Transverse colon (tissue), 4 donors: ENCODE measurements at regions not wholly inside any gene's neighbourhood (a gene's known extent, or its start where the extent isn't known, plus 50 kb on each side); places are given as distances from the start of the nearest gene placed in this dataset.

Experiments
- DNase-seq: peaks from one replicate; pipeline ENCODE4 v3.0.0-alpha.2; 2019
- H3K27ac ChIP-seq, 4 donors: fragments of 200-600 bp; sonication (generic); 2 replicates each; pipeline ENCODE4 v1.5.1; 2016 to 2018; ENCODE audit warnings: inconsistent platforms in 4 of 4
- H3K27me3 ChIP-seq: fragments of 200-600 bp; sonication (generic); 2 replicates; pipeline ENCODE4 v1.5.1; 2017; ENCODE audit warnings: inconsistent platforms
- H3K36me3 ChIP-seq, 4 donors: fragments of 200-600 bp; sonication (generic); 2 replicates each; pipeline ENCODE4 v1.5.1; 2017 to 2019; ENCODE audit warnings: inconsistent platforms in 4 of 4
- H3K4me1 ChIP-seq, 4 donors: fragments of 200-600 bp; sonication (generic); 2 replicates each; pipeline ENCODE4 v1.5.1; 2017 to 2020; ENCODE audit warnings: inconsistent platforms in 4 of 4
- H3K4me3 ChIP-seq, 4 donors: fragments of 200-600 bp; sonication (generic); 1 replicate in 1 of 4; 2 replicates in 3 of 4; pipeline versions ENCODE4 v1.5.1 to v1.6.1; 2017 to 2019; ENCODE audit warnings: inconsistent platforms in 4 of 4
- H3K9me3 ChIP-seq, 2 donors: fragments of 200-600 bp; sonication (generic); 2 replicates each; pipeline ENCODE4 v1.5.1; 2017 to 2019; ENCODE audit warnings: inconsistent platforms in 2 of 2
- EP300 ChIP-seq: sonication (generic); formaldehyde crosslinking; IDR thresholded peaks from one replicate; pipeline ENCODE4 v1.6.1; 2017; ENCODE audit warnings: antibody characterized with exemption, low read depth
- POLR2A ChIP-seq: fragments of 450-650 bp; IDR thresholded peaks from one replicate; pipeline ENCODE4 v1.6.1; 2016; ENCODE audit warnings: antibody characterized with exemption, mild to moderate bottlenecking, moderate library complexity
- POLR2AphosphoS5 ChIP-seq, 3 donors: sonication (generic); formaldehyde crosslinking; IDR thresholded peaks; one replicate each; pipeline ENCODE4 v1.6.1; 2016; ENCODE audit warnings: antibody characterized with exemption in 3 of 3
- WGBS, 2 donors: methylation state at CpG; one replicate each; pipeline ENCODE4 v1.1.5; 2018; ENCODE audit warnings: low coverage in 1 of 2; 5-methylcytosine and 5-hydroxymethylcytosine counted together
- in situ Hi-C, 4 donors: fragments of 200-750 bp; cut with MboI; loops; one replicate each; pipeline versions ENCODE4 v1.15.0 to v1.15.1; 2017; ENCODE audit warnings: low sequenced_read_pairs in 3 of 4, low pct_ligation_motif_present in 1 of 4, low pct_unique_long_range_greater_than_20kb in 1 of 4
- intact Hi-C: fragments of 100-400 bp; cut with DNase I; formaldehyde crosslinking; loops from one replicate; pipeline ENCODE4 v1.15.1; 2023; ENCODE audit warnings: low total_unique reads
- TF ChIP-seq, protein P1 (sequence below), 5 experiments: fragments of 200-600 bp in 3 of 5; fragments of 450-650 bp in 2 of 5; sonication (generic) in 3 of 5; IDR thresholded peaks; 1 replicate in 2 of 5; 2 replicates in 3 of 5; pipeline ENCODE4 v1.5.1; 2016 to 2017; ENCODE audit warnings: antibody characterized with exemption in 5 of 5, inconsistent platforms in 3 of 5, mild to moderate bottlenecking in 2 of 5, moderate library complexity in 1 of 5

DNA sequence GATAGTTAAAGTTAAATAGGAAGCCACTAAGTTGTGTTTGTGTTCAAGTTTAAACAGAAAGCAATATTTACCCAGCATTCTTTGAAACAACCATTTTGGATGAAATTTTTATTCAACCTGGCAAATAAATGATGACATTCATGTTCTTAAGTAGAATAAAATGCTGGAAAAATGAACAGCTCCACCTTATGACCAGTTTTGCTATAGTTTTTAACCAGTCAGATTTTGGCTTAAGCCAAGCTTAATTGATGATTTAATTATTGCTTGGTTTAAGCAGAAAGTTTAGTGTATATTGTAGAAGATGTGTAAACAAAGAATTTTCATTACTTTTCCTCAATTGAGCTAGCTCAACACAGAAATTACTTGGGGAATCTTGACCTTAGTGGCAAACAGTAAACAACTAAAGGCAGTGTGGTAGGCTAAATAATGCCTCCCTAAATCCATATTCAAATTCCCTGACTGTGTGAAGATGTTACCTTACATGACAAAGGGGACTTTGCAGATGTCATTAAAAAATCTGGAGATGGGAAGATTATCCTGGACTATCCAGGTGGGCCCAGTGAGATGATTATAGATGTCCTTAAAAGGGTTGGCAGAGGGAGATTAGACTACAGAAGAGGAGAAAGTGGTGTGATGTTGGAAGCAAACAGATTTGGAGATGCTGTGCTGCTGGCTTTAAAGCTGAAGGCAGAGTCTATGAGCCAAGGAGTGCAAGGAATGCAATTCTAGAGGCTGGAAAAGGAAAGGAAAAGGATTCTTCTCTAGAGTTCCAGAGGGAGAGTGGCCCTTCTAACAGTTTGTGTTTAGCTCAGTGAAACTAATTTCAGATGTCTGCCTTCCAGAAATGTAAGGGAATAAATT, 448.6 kb upstream of the GOLIM4 start:
- intact Hi-C loops (no loop called here), in situ Hi-C loops (no loop called here)
- Histone ChIP-seq H3K4me3 (no peak overlapping the region), H3K4me1 (no peaks in the 10 kb centered on the region), H3K9me3 (no peaks in the 10 kb centered on the region), H3K27ac (no peak overlapping the region), H3K27me3 (no peaks in the 10 kb centered on the region), H3K36me3 (no peaks in the 10 kb centered on the region)
- TF ChIP-seq, protein P1, sequence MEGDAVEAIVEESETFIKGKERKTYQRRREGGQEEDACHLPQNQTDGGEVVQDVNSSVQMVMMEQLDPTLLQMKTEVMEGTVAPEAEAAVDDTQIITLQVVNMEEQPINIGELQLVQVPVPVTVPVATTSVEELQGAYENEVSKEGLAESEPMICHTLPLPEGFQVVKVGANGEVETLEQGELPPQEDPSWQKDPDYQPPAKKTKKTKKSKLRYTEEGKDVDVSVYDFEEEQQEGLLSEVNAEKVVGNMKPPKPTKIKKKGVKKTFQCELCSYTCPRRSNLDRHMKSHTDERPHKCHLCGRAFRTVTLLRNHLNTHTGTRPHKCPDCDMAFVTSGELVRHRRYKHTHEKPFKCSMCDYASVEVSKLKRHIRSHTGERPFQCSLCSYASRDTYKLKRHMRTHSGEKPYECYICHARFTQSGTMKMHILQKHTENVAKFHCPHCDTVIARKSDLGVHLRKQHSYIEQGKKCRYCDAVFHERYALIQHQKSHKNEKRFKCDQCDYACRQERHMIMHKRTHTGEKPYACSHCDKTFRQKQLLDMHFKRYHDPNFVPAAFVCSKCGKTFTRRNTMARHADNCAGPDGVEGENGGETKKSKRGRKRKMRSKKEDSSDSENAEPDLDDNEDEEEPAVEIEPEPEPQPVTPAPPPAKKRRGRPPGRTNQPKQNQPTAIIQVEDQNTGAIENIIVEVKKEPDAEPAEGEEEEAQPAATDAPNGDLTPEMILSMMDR (IDR thresholded peaks at IDR 0.05) = no peak
- TF ChIP-seq EP300 (no peak), POLR2AphosphoS5 (IDR thresholded peaks at IDR 0.05) (no peak), POLR2A (no peak)
- DNase-seq = no peak

DNA sequence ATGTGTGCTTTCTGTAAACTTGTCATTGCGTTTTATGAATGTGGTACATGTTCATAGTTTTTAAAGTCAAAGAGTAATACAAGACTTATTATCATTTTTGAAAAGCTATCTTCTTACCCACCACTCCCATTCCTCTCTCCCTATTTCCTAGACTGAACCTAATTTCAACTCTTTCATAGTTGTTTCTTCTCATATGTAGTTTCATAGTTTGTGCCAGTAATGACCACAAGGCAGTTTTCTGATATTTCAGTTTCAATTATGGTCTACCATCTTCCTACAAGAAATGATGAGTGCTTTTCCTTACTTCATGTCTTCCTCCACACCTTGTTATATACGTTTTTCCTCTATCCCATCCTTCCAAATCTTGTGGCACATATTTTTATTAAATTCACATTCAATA, 445.0 kb upstream of the GOLIM4 start:
- WGBS, 2 donors = 50 to 64% methylated on average over 2 of the region's 2 CpGs
- no peak for DNase-seq
- in situ Hi-C loops (no loop called here), intact Hi-C loops (no loop called here)
- H3K36me3 ChIP-seq = no peaks in the 10 kb centered on the region
- H3K4me1 ChIP-seq = no peaks in the 10 kb centered on the region
- H3K27ac ChIP-seq = no peak overlapping the region
- H3K27me3 ChIP-seq = no peaks in the 10 kb centered on the region
- no peaks in the 10 kb centered on the region for H3K9me3 ChIP-seq
- no peak overlapping the region for H3K4me3 ChIP-seq
- TF ChIP-seq EP300 (no peak), POLR2AphosphoS5 (IDR thresholded peaks at IDR 0.05) (no peak), POLR2A (no peak)
- TF ChIP-seq, protein P1 (IDR thresholded peaks at IDR 0.05) = no peak

GRCh38 chr3:168539909-168540308, 444.2 kb upstream of the GOLIM4 start:
- no peaks in the 10 kb centered on the region for H3K9me3 ChIP-seq
- in situ Hi-C loops = no loop called here
- WGBS, 2 donors = 70 to 100% methylated on average over 1 of the region's 1 CpG
- H3K4me1 ChIP-seq = no peaks in the 10 kb centered on the region
- TF ChIP-seq, protein P1 (IDR thresholded peaks at IDR 0.05) = no peak
- no peak for TF ChIP-seq POLR2A
- TF ChIP-seq POLR2AphosphoS5 (IDR thresholded peaks at IDR 0.05) = no peak
- no peak for TF ChIP-seq EP300
- intact Hi-C loops = no loop called here
- H3K27me3 ChIP-seq = no peaks in the 10 kb centered on the region
- H3K4me3 ChIP-seq = no peak overlapping the region
- no peak for DNase-seq
- H3K36me3 ChIP-seq = no peaks in the 10 kb centered on the region
- no peak overlapping the region for H3K27ac ChIP-seq

GRCh38 chr3:168534761-168535160, 439.0 kb upstream of the GOLIM4 start:
- TF ChIP-seq POLR2A (no peak), EP300 (no peak), POLR2AphosphoS5 (IDR thresholded peaks at IDR 0.05) (no peak)
- TF ChIP-seq, protein P1 (IDR thresholded peaks at IDR 0.05) = no peak
- no peaks in the 10 kb centered on the region for H3K4me1 ChIP-seq
- DNase-seq = no peak
- H3K27ac ChIP-seq = no peak overlapping the region
- H3K9me3 ChIP-seq = no peaks in the 10 kb centered on the region
- WGBS, 2 donors = 63 to 66% methylated on average over 1 to 3 of the region's 3 CpGs
- no peaks in the 10 kb centered on the region for H3K36me3 ChIP-seq
- H3K4me3 ChIP-seq = no peak overlapping the region
- in situ Hi-C loops (no loop called here), intact Hi-C loops (no loop called here)
- no peaks in the 10 kb centered on the region for H3K27me3 ChIP-seq
